H9 (cell line): ENCODE measurements at regions not wholly inside any gene's neighbourhood (a gene's known extent, or its start where the extent isn't known, plus 50 kb on each side); places are given as distances from the start of the nearest gene placed in this dataset.

ENCODE experiments used
- DNase-seq: peaks from one replicate; pipeline ENCODE4 v3.0.0-alpha.2; 2017
- H2AFZ ChIP-seq: one replicate; pipeline ENCODE4 v1.6.1; 2013; ENCODE audit warnings: mild to moderate bottlenecking, low read length, control low read depth, moderate library complexity
- H2AK5ac ChIP-seq: 2 replicates; pipeline ENCODE4 v1.6.1; 2013; ENCODE audit warnings: low read length, control low read depth, mixed read lengths; ENCODE audit not compliant: insufficient read length
- H2BK120ac ChIP-seq: one replicate; pipeline ENCODE4 v1.6.1; 2013; ENCODE audit warnings: low read depth, mild to moderate bottlenecking, low read length, control low read depth, inconsistent platforms; ENCODE audit not compliant: poor library complexity, severe bottlenecking
- H2BK12ac ChIP-seq: 2 replicates; pipeline ENCODE4 v1.6.1; 2013; ENCODE audit warnings: low read length, control low read depth, mixed read lengths, low read depth; ENCODE audit not compliant: insufficient read length
- H2BK15ac ChIP-seq: 2 replicates; pipeline ENCODE4 v1.6.1; 2013; ENCODE audit warnings: low read depth, low read length, control low read depth
- H2BK20ac ChIP-seq: one replicate; pipeline ENCODE4 v1.6.1; 2013; ENCODE audit warnings: low read depth, mild to moderate bottlenecking, low read length, control low read depth, inconsistent platforms; ENCODE audit not compliant: poor library complexity, severe bottlenecking
- H2BK5ac ChIP-seq: 2 replicates; pipeline ENCODE4 v1.6.1; 2013; ENCODE audit warnings: low read length, control low read depth, mixed read lengths; ENCODE audit not compliant: insufficient read length
- H3K14ac ChIP-seq: 2 replicates; pipeline ENCODE4 v1.6.1; 2013; ENCODE audit warnings: low read length, control low read depth; ENCODE audit not compliant: insufficient read depth
- H3K18ac ChIP-seq: 2 replicates; pipeline ENCODE4 v1.6.1; 2013; ENCODE audit warnings: low read depth, mild to moderate bottlenecking, mixed read lengths, low read length, control low read depth; ENCODE audit not compliant: insufficient read length
- H3K23ac ChIP-seq: 2 replicates; pipeline ENCODE4 v1.6.1; 2013; ENCODE audit warnings: low read length, control low read depth, mixed read lengths, low read depth; ENCODE audit not compliant: insufficient read length
- H3K23me2 ChIP-seq: 2 replicates; pipeline ENCODE4 v1.6.1; 2013; ENCODE audit warnings: low read depth, mild to moderate bottlenecking, mixed read lengths, low read length, control low read depth; ENCODE audit not compliant: insufficient read length, poor library complexity, severe bottlenecking
- H3K27ac ChIP-seq: 2 replicates; pipeline ENCODE4 v1.5.1; 2013; ENCODE audit warnings: low read length, control low read depth, mixed read lengths, low read depth; ENCODE audit not compliant: insufficient read length
- H3K27me3 ChIP-seq: 2 replicates; pipeline ENCODE4 v1.6.1; 2013; ENCODE audit warnings: low read length, control low read depth, inconsistent platforms; ENCODE audit not compliant: insufficient read depth
- H3K4ac ChIP-seq: 2 replicates; pipeline ENCODE4 v1.6.1; 2013; ENCODE audit warnings: low read depth, mild to moderate bottlenecking, control low read depth, inconsistent platforms, low read length, moderate library complexity
- H3K4me1 ChIP-seq: 2 replicates; pipeline ENCODE4 v1.6.1; 2013; ENCODE audit warnings: low read length, control low read depth, inconsistent platforms; ENCODE audit not compliant: insufficient read depth
- H3K4me2 ChIP-seq: 2 replicates; pipeline ENCODE4 v1.6.1; 2013; ENCODE audit warnings: low read length, control low read depth, mixed read lengths; ENCODE audit not compliant: insufficient read length, insufficient read depth
- H3K56ac ChIP-seq: 2 replicates; pipeline ENCODE4 v1.6.1; 2013; ENCODE audit warnings: low read depth, mild to moderate bottlenecking, mixed read lengths, low read length, control low read depth; ENCODE audit not compliant: insufficient read length
- H3K79me1 ChIP-seq: 2 replicates; pipeline ENCODE4 v1.6.1; 2013; ENCODE audit warnings: low read depth, mild to moderate bottlenecking, moderate library complexity, low read length, control low read depth, inconsistent platforms; ENCODE audit not compliant: insufficient read depth, poor library complexity, severe bottlenecking
- H3K79me2 ChIP-seq: 2 replicates; pipeline ENCODE4 v1.6.1; 2013; ENCODE audit warnings: low read length, control low read depth, inconsistent platforms; ENCODE audit not compliant: insufficient read depth
- H3K9ac ChIP-seq: 2 replicates; pipeline ENCODE4 v1.6.1; 2013; ENCODE audit warnings: low read length, control low read depth, mixed read lengths; ENCODE audit not compliant: insufficient read length; ENCODE audit errors: extremely low read depth
- H3K9me3 ChIP-seq: one replicate; pipeline ENCODE4 v1.6.1; 2013; ENCODE audit warnings: low read depth, low read length, inconsistent platforms; ENCODE audit not compliant: control insufficient read depth
- H3T11ph ChIP-seq: one replicate; pipeline ENCODE4 v1.6.1; 2013; ENCODE audit warnings: mild to moderate bottlenecking, low read length, control low read depth, inconsistent platforms
- H4K20me1 ChIP-seq: one replicate; pipeline ENCODE4 v1.6.1; 2013; ENCODE audit not compliant: control insufficient read depth, insufficient read length, insufficient read depth
- H4K5ac ChIP-seq: 2 replicates; pipeline ENCODE4 v1.6.1; 2013; ENCODE audit warnings: low read depth, mild to moderate bottlenecking, mixed read lengths, low read length, control low read depth; ENCODE audit not compliant: insufficient read length
- H4K8ac ChIP-seq: replicated peaks from 2 replicates; pipeline ENCODE4 v1.6.1; 2013; ENCODE audit warnings: low read length, control low read depth, mixed read lengths, low read depth; ENCODE audit not compliant: insufficient read length
- H4K91ac ChIP-seq: 2 replicates; pipeline ENCODE4 v1.6.1; 2013; ENCODE audit warnings: low read depth, mild to moderate bottlenecking, moderate library complexity, mixed read lengths, low read length, control low read depth; ENCODE audit not compliant: insufficient read length
- H3K27ac Mint-ChIP-seq, 3 experiments: 2 replicates in 2 of 3; 3 replicates in 1 of 3; pipeline ENCODE4 v1.8.0; 2020 to 2021; ENCODE audit warnings: mixed read lengths in 3 of 3, mild to moderate bottlenecking in 1 of 3, moderate library complexity in 1 of 3
- H3K27me3 Mint-ChIP-seq: 2 replicates; pipeline ENCODE4 v1.8.0; 2021; ENCODE audit warnings: low read depth, mild to moderate bottlenecking, moderate library complexity, mixed read lengths
- H3K36me3 Mint-ChIP-seq, 3 experiments: 2 replicates in 2 of 3; 3 replicates in 1 of 3; pipeline ENCODE4 v1.8.0; 2020 to 2021; ENCODE audit warnings: low read depth in 3 of 3, mixed read lengths in 3 of 3; ENCODE audit not compliant: insufficient read depth in 1 of 3
- H3K4me1 Mint-ChIP-seq, 2 experiments: 2 replicates each; pipeline ENCODE4 v1.8.0; 2020; ENCODE audit warnings: mixed read lengths in 2 of 2
- H3K4me3 Mint-ChIP-seq, 2 experiments: 2 replicates in 1 of 2; 3 replicates in 1 of 2; pipeline ENCODE4 v1.8.0; 2020 to 2021; ENCODE audit warnings: mild to moderate bottlenecking in 2 of 2, mixed read lengths in 2 of 2, moderate library complexity in 1 of 2
- H3K9me3 Mint-ChIP-seq, 2 experiments: 2 replicates in 1 of 2; 3 replicates in 1 of 2; pipeline ENCODE4 v1.8.0; 2020; ENCODE audit warnings: mild to moderate bottlenecking in 2 of 2, mixed read lengths in 2 of 2, moderate library complexity in 1 of 2
- CTCF ChIP-seq: fragments of 200-600 bp; sonication (generic); conservative IDR thresholded peaks from 3 replicates; pipeline ENCODE4 v1.8.0; 2021; ENCODE audit warnings: antibody characterized with exemption, mild to moderate bottlenecking
- WGBS: extraction: QIAGEN DNeasy Blood & Tissue Kit; methylation state at CpG from one replicate; pipeline ENCODE4 v1.1.7; 2013; ENCODE audit warnings: missing lambda C conversion rate, low lambda C conversion rate, mixed read lengths; ENCODE audit not compliant: insufficient read length; ENCODE audit errors: extremely low coverage; 5-methylcytosine and 5-hydroxymethylcytosine counted together

- no peaks in the 10 kb centered on the region for H3K79me2 ChIP-seq
- peaks cover 2% of the 10 kb centered on the region; the same call in 1 of the 2 replicates for H3K4me1 ChIP-seq
- no peak overlapping the region for H3K18ac ChIP-seq
- no peak overlapping the region for H3K9ac ChIP-seq
- no peak overlapping the region for H2BK120ac ChIP-seq
- H3K23ac ChIP-seq = no peak overlapping the region
- no peaks in the 10 kb centered on the region; a peak in 1 of 5 replicates for H3K9me3 Mint-ChIP-seq
- no peak overlapping the region for H3K27ac ChIP-seq
- TF ChIP-seq CTCF = no peak
- H3K27me3 ChIP-seq = no peaks in the 10 kb centered on the region
- H4K20me1 ChIP-seq = no peaks in the 10 kb centered on the region
- no peaks in the 10 kb centered on the region for H3K79me1 ChIP-seq
- no peak overlapping the region for H3K4me3 Mint-ChIP-seq
- H4K5ac ChIP-seq = no peak overlapping the region
- DNase-seq = no peak
- H2BK20ac ChIP-seq = no peak overlapping the region
- H3T11ph ChIP-seq = no peak overlapping the region
- H2BK5ac ChIP-seq = no peak overlapping the region
- H2BK15ac ChIP-seq = no peak overlapping the region
- WGBS = no CpG with 5 or more reads among the region's 10 CpGs
- H2AFZ ChIP-seq = no peak overlapping the region
- H4K91ac ChIP-seq = no peak overlapping the region
- no peak overlapping the region for H3K27ac Mint-ChIP-seq
- no peaks in the 10 kb centered on the region for H3K36me3 Mint-ChIP-seq
- no peak overlapping the region for H3K4me2 ChIP-seq
- H3K4me1 Mint-ChIP-seq = peaks cover 12 to 13% of the 10 kb centered on the region in 2 experiments
- no peaks in the 10 kb centered on the region for H3K9me3 ChIP-seq
- H2BK12ac ChIP-seq = no peak overlapping the region
- H2AK5ac ChIP-seq = no peak overlapping the region
- peaks cover 20% of the 10 kb centered on the region for H3K27me3 Mint-ChIP-seq
- H4K8ac ChIP-seq = no peak overlapping the region
- no peak overlapping the region for H3K56ac ChIP-seq
- no peak overlapping the region for H3K14ac ChIP-seq
- H3K23me2 ChIP-seq = no peaks in the 10 kb centered on the region
- no peak overlapping the region for H3K4ac ChIP-seq
These were observed 147.1 kb downstream of the FOXL1 start for GRCh38 chr16:86725401-86725800.
